ENCODE measurements at regions not wholly inside any gene's neighbourhood (a gene's known extent, or its start where the extent isn't known, plus 50 kb on each side); places are given as distances from the start of the nearest gene placed in this dataset.
"Not testable (repeated sequence)": the region's sequence is repeated elsewhere in the genome, so short reads cannot be mapped to it uniquely, and the experiment has no call there.

DNA sequence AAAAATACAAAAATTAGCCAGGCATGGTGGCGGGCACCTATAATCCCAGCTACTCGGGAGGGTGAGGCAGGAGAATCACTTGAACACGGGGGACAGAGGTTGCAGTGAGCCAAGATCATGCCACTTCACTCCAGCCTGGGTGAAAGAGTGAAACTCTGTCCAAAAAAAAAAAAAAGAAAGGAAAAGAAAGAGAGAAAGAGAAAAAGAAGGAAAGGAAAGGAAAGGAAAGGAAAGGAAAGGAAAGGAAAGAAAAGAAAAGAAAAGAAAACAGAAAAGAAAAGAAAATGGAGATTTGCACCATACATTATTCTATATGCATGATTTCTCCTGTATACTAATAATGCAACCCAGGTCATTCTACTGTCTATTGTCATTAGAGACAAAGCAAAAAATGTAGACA, 421.5 kb downstream of the PCDH19 start:
- H3K4me1 Mint-ChIP-seq; H3K27ac ChIP-seq (ENCODE audit: low read depth); H2AFZ ChIP-seq; H3K36me3 Mint-ChIP-seq (ENCODE audit: low read depth); H3K4me2 ChIP-seq; H3K4me3 Mint-ChIP-seq; H3F3A ChIP-seq (replicated peaks; ENCODE audit: low read depth); H3K9me2 ChIP-seq (ENCODE audit: insufficient read depth); H3K9me3 Mint-ChIP-seq; H4K20me1 ChIP-seq (replicated peaks; ENCODE audit: insufficient read depth); ATAC-seq; H3K27me3 Mint-ChIP-seq (ENCODE audit: insufficient read depth, low read depth, poor library complexity); DNase-seq (ENCODE audit: low spot score); H3K4me3 ChIP-seq; H3K27me3 ChIP-seq (ENCODE audit: insufficient read depth); H3K79me2 ChIP-seq (replicated peaks; ENCODE audit: insufficient read depth); H3K36me3 ChIP-seq (ENCODE audit: insufficient read depth); H3K27ac Mint-ChIP-seq; H3K4me1 ChIP-seq (ENCODE audit: insufficient read depth): not testable (repeated sequence)

GRCh38 chrX:99973572-99974226, 436.4 kb downstream of the PCDH19 start:
- no peak overlapping the region for H3K4me3 Mint-ChIP-seq
- ATAC-seq (no peak), DNase-seq (ENCODE audit: low spot score) (no peak)
- Histone ChIP-seq H3K27me3 (ENCODE audit: insufficient read depth) (no peaks in the 10 kb centered on the region), H3K36me3 (ENCODE audit: insufficient read depth) (no peaks in the 10 kb centered on the region), H3K79me2 (replicated peaks; ENCODE audit: insufficient read depth) (no peaks in the 10 kb centered on the region), H4K20me1 (replicated peaks; ENCODE audit: insufficient read depth) (no peaks in the 10 kb centered on the region), H3K4me2 (no peak overlapping the region), H3F3A (replicated peaks; ENCODE audit: low read depth) (no peaks in the 10 kb centered on the region), H3K4me3 (no peak overlapping the region), H3K4me1 (ENCODE audit: insufficient read depth) (no peaks in the 10 kb centered on the region), H3K9me2 (ENCODE audit: insufficient read depth) (no peaks in the 10 kb centered on the region), H2AFZ (no peak overlapping the region), H3K27ac (ENCODE audit: low read depth) (no peak overlapping the region)
- no peaks in the 10 kb centered on the region for H3K27me3 Mint-ChIP-seq (ENCODE audit: insufficient read depth, low read depth, poor library complexity)
- no peaks in the 10 kb centered on the region for H3K36me3 Mint-ChIP-seq (ENCODE audit: low read depth)
- H3K4me1 Mint-ChIP-seq = no peaks in the 10 kb centered on the region
- no peaks in the 10 kb centered on the region for H3K9me3 Mint-ChIP-seq
- no peak overlapping the region for H3K27ac Mint-ChIP-seq
- no peak for TF ChIP-seq NANOG (IDR thresholded peaks at IDR 0.05; ENCODE audit: borderline replicate concordance)

DNA sequence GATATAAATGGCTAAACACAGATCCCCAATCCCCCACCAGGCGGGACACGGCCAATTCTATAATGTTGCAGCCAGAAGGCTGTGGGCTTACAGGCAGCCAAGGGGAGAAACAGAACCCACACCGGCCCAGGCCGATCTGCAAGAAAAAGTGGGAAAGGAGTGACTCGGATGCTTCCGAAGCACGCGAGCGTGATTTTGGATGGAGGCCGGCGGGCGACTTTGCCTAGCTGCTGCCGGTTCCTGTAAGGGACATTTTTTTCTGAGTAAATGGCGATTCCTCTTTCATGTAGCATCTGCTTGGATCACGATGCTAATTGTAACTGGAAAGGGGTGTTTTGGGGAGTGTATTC, 470.2 kb downstream of the PCDH19 start:
- H3K27ac Mint-ChIP-seq = no peak overlapping the region

DNA sequence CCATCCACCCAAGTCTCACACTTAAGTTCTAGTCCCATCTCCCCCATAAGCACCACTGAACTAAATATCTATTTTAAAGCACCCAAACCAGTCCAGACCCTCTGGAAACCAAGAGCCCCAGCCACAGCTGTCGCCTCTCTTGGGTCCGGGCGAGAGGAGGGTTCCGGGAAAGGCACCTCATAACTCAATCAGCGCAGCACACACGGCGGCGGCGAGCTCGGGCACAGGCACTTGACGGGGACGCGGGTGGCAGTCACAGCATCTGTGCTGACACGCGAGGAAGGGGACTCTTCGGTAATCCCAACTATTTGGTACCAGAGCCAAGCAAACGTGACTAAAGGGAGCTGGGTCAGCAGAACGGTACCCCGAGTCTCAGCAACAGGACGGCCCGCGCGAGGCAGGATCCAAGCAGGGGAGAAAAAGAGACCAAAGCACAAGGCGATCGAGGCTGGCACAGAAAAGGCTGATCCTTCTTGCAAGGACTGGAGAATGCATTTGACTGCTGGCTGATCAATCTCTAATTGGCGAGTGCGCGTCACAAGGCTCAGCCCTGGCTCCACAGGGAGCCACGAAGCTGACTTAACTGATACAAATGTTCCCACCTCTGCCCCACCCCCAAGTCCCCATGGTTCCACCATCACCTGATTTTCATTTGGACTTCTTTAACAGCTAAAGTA, 470.7 kb downstream of the PCDH19 start:
- H3K27ac ChIP-seq (ENCODE audit: low read depth); H3K27me3 Mint-ChIP-seq (ENCODE audit: insufficient read depth, low read depth, poor library complexity); H3K9me3 Mint-ChIP-seq; H3K79me2 ChIP-seq (replicated peaks; ENCODE audit: insufficient read depth); H3K4me2 ChIP-seq; H3K4me1 Mint-ChIP-seq; H3K9me2 ChIP-seq (ENCODE audit: insufficient read depth); H3K4me3 ChIP-seq; H3K36me3 ChIP-seq (ENCODE audit: insufficient read depth); H2AFZ ChIP-seq; H3K36me3 Mint-ChIP-seq (ENCODE audit: low read depth); H3F3A ChIP-seq (replicated peaks; ENCODE audit: low read depth); H3K27me3 ChIP-seq (ENCODE audit: insufficient read depth); H3K27ac Mint-ChIP-seq; H4K20me1 ChIP-seq (replicated peaks; ENCODE audit: insufficient read depth); DNase-seq (ENCODE audit: low spot score); H3K4me1 ChIP-seq (ENCODE audit: insufficient read depth): not testable (repeated sequence)
- peak overlapping the region; percentile 51; the same call in 2 of the 3 replicates for H3K4me3 Mint-ChIP-seq
- peak; percentile 25; the same call in 1 of the 3 replicates for ATAC-seq

More for the DNA sequence above, 470.2 kb downstream of the PCDH19 start:
- H3K4me2 ChIP-seq = no peak overlapping the region
- H3K27ac ChIP-seq (ENCODE audit: low read depth) = no peak overlapping the region
- no peak for TF ChIP-seq POLR2AphosphoS5 (IDR thresholded peaks at IDR 0.05; ENCODE audit: low read depth)
- TF ChIP-seq ETS1 (IDR thresholded peaks at IDR 0.05) = no peak
- TF ChIP-seq ZNF114 (CRISPR knock-in tag; IDR thresholded peaks at IDR 0.05) = no peak
- no peak for TF ChIP-seq NANOG (IDR thresholded peaks at IDR 0.05; ENCODE audit: borderline replicate concordance)
- TF ChIP-seq ZNF331 (CRISPR knock-in tag; IDR thresholded peaks at IDR 0.05; ENCODE audit: low read depth) = no peak
- no peak for TF ChIP-seq STAT1 (IDR thresholded peaks at IDR 0.05; ENCODE audit: unreplicated experiment)
- TF ChIP-seq EZH2phosphoT487 (IDR thresholded peaks at IDR 0.05; ENCODE audit: unreplicated experiment) = no peak
- H3K4me3 Mint-ChIP-seq = peak overlapping the region; percentile 30; the same call in 2 of the 3 replicates
- H2AFZ ChIP-seq = no peak overlapping the region
- H3K4me1 Mint-ChIP-seq = no peaks in the 10 kb centered on the region
- no peaks in the 10 kb centered on the region for H3K9me3 Mint-ChIP-seq
- H4K20me1 ChIP-seq (replicated peaks; ENCODE audit: insufficient read depth) = no peaks in the 10 kb centered on the region
- no peaks in the 10 kb centered on the region for H3K9me2 ChIP-seq (ENCODE audit: insufficient read depth)
- H3K4me1 ChIP-seq (ENCODE audit: insufficient read depth) = no peaks in the 10 kb centered on the region
- no peak overlapping the region for H3K4me3 ChIP-seq
- H3K36me3 ChIP-seq (ENCODE audit: insufficient read depth) = no peaks in the 10 kb centered on the region
- no peaks in the 10 kb centered on the region for H3K27me3 ChIP-seq (ENCODE audit: insufficient read depth)
- no peaks in the 10 kb centered on the region for H3K79me2 ChIP-seq (replicated peaks; ENCODE audit: insufficient read depth)
- DNase-seq (ENCODE audit: low spot score) = peak; percentile 0
- peak; percentile 25; the same call in 1 of the 3 replicates for ATAC-seq
- no peaks in the 10 kb centered on the region for H3K36me3 Mint-ChIP-seq (ENCODE audit: low read depth)
- H3K27me3 Mint-ChIP-seq (ENCODE audit: insufficient read depth, low read depth, poor library complexity) = peaks cover 2% of the 10 kb centered on the region
- H3F3A ChIP-seq (replicated peaks; ENCODE audit: low read depth) = no peaks in the 10 kb centered on the region

Data from GM23338 (cell line).